H9 (cell line): ENCODE measurements at regions not wholly inside any gene's neighbourhood (a gene's known extent, or its start where the extent isn't known, plus 50 kb on each side); places are given as distances from the start of the nearest gene placed in this dataset.

Experiments
- DNase-seq: peaks from one replicate; pipeline ENCODE4 v3.0.0-alpha.2; 2017
- H2AFZ ChIP-seq: one replicate; pipeline ENCODE4 v1.6.1; 2013; ENCODE audit warnings: mild to moderate bottlenecking, low read length, control low read depth, moderate library complexity
- H2AK5ac ChIP-seq: 2 replicates; pipeline ENCODE4 v1.6.1; 2013; ENCODE audit warnings: low read length, control low read depth, mixed read lengths; ENCODE audit not compliant: insufficient read length
- H2BK120ac ChIP-seq: one replicate; pipeline ENCODE4 v1.6.1; 2013; ENCODE audit warnings: low read depth, mild to moderate bottlenecking, low read length, control low read depth, inconsistent platforms; ENCODE audit not compliant: poor library complexity, severe bottlenecking
- H2BK12ac ChIP-seq: 2 replicates; pipeline ENCODE4 v1.6.1; 2013; ENCODE audit warnings: low read length, control low read depth, mixed read lengths, low read depth; ENCODE audit not compliant: insufficient read length
- H2BK15ac ChIP-seq: 2 replicates; pipeline ENCODE4 v1.6.1; 2013; ENCODE audit warnings: low read depth, low read length, control low read depth
- H2BK20ac ChIP-seq: one replicate; pipeline ENCODE4 v1.6.1; 2013; ENCODE audit warnings: low read depth, mild to moderate bottlenecking, low read length, control low read depth, inconsistent platforms; ENCODE audit not compliant: poor library complexity, severe bottlenecking
- H2BK5ac ChIP-seq: 2 replicates; pipeline ENCODE4 v1.6.1; 2013; ENCODE audit warnings: low read length, control low read depth, mixed read lengths; ENCODE audit not compliant: insufficient read length
- H3K14ac ChIP-seq: 2 replicates; pipeline ENCODE4 v1.6.1; 2013; ENCODE audit warnings: low read length, control low read depth; ENCODE audit not compliant: insufficient read depth
- H3K18ac ChIP-seq: 2 replicates; pipeline ENCODE4 v1.6.1; 2013; ENCODE audit warnings: low read depth, mild to moderate bottlenecking, mixed read lengths, low read length, control low read depth; ENCODE audit not compliant: insufficient read length
- H3K23ac ChIP-seq: 2 replicates; pipeline ENCODE4 v1.6.1; 2013; ENCODE audit warnings: low read length, control low read depth, mixed read lengths, low read depth; ENCODE audit not compliant: insufficient read length
- H3K23me2 ChIP-seq: 2 replicates; pipeline ENCODE4 v1.6.1; 2013; ENCODE audit warnings: low read depth, mild to moderate bottlenecking, mixed read lengths, low read length, control low read depth; ENCODE audit not compliant: insufficient read length, poor library complexity, severe bottlenecking
- H3K27ac ChIP-seq: 2 replicates; pipeline ENCODE4 v1.5.1; 2013; ENCODE audit warnings: low read length, control low read depth, mixed read lengths, low read depth; ENCODE audit not compliant: insufficient read length
- H3K27me3 ChIP-seq: 2 replicates; pipeline ENCODE4 v1.6.1; 2013; ENCODE audit warnings: low read length, control low read depth, inconsistent platforms; ENCODE audit not compliant: insufficient read depth
- H3K4ac ChIP-seq: 2 replicates; pipeline ENCODE4 v1.6.1; 2013; ENCODE audit warnings: low read depth, mild to moderate bottlenecking, control low read depth, inconsistent platforms, low read length, moderate library complexity
- H3K4me1 ChIP-seq: 2 replicates; pipeline ENCODE4 v1.6.1; 2013; ENCODE audit warnings: low read length, control low read depth, inconsistent platforms; ENCODE audit not compliant: insufficient read depth
- H3K4me2 ChIP-seq: 2 replicates; pipeline ENCODE4 v1.6.1; 2013; ENCODE audit warnings: low read length, control low read depth, mixed read lengths; ENCODE audit not compliant: insufficient read length, insufficient read depth
- H3K56ac ChIP-seq: 2 replicates; pipeline ENCODE4 v1.6.1; 2013; ENCODE audit warnings: low read depth, mild to moderate bottlenecking, mixed read lengths, low read length, control low read depth; ENCODE audit not compliant: insufficient read length
- H3K79me1 ChIP-seq: 2 replicates; pipeline ENCODE4 v1.6.1; 2013; ENCODE audit warnings: low read depth, mild to moderate bottlenecking, moderate library complexity, low read length, control low read depth, inconsistent platforms; ENCODE audit not compliant: insufficient read depth, poor library complexity, severe bottlenecking
- H3K79me2 ChIP-seq: 2 replicates; pipeline ENCODE4 v1.6.1; 2013; ENCODE audit warnings: low read length, control low read depth, inconsistent platforms; ENCODE audit not compliant: insufficient read depth
- H3K9ac ChIP-seq: 2 replicates; pipeline ENCODE4 v1.6.1; 2013; ENCODE audit warnings: low read length, control low read depth, mixed read lengths; ENCODE audit not compliant: insufficient read length; ENCODE audit errors: extremely low read depth
- H3K9me3 ChIP-seq: one replicate; pipeline ENCODE4 v1.6.1; 2013; ENCODE audit warnings: low read depth, low read length, inconsistent platforms; ENCODE audit not compliant: control insufficient read depth
- H3T11ph ChIP-seq: one replicate; pipeline ENCODE4 v1.6.1; 2013; ENCODE audit warnings: mild to moderate bottlenecking, low read length, control low read depth, inconsistent platforms
- H4K20me1 ChIP-seq: one replicate; pipeline ENCODE4 v1.6.1; 2013; ENCODE audit not compliant: control insufficient read depth, insufficient read length, insufficient read depth
- H4K5ac ChIP-seq: 2 replicates; pipeline ENCODE4 v1.6.1; 2013; ENCODE audit warnings: low read depth, mild to moderate bottlenecking, mixed read lengths, low read length, control low read depth; ENCODE audit not compliant: insufficient read length
- H4K8ac ChIP-seq: replicated peaks from 2 replicates; pipeline ENCODE4 v1.6.1; 2013; ENCODE audit warnings: low read length, control low read depth, mixed read lengths, low read depth; ENCODE audit not compliant: insufficient read length
- H4K91ac ChIP-seq: 2 replicates; pipeline ENCODE4 v1.6.1; 2013; ENCODE audit warnings: low read depth, mild to moderate bottlenecking, moderate library complexity, mixed read lengths, low read length, control low read depth; ENCODE audit not compliant: insufficient read length
- H3K27ac Mint-ChIP-seq, 3 experiments: 2 replicates in 2 of 3; 3 replicates in 1 of 3; pipeline ENCODE4 v1.8.0; 2020 to 2021; ENCODE audit warnings: mixed read lengths in 3 of 3, mild to moderate bottlenecking in 1 of 3, moderate library complexity in 1 of 3
- H3K27me3 Mint-ChIP-seq: 2 replicates; pipeline ENCODE4 v1.8.0; 2021; ENCODE audit warnings: low read depth, mild to moderate bottlenecking, moderate library complexity, mixed read lengths
- H3K36me3 Mint-ChIP-seq, 3 experiments: 2 replicates in 2 of 3; 3 replicates in 1 of 3; pipeline ENCODE4 v1.8.0; 2020 to 2021; ENCODE audit warnings: low read depth in 3 of 3, mixed read lengths in 3 of 3; ENCODE audit not compliant: insufficient read depth in 1 of 3
- H3K4me1 Mint-ChIP-seq, 2 experiments: 2 replicates each; pipeline ENCODE4 v1.8.0; 2020; ENCODE audit warnings: mixed read lengths in 2 of 2
- H3K4me3 Mint-ChIP-seq, 2 experiments: 2 replicates in 1 of 2; 3 replicates in 1 of 2; pipeline ENCODE4 v1.8.0; 2020 to 2021; ENCODE audit warnings: mild to moderate bottlenecking in 2 of 2, mixed read lengths in 2 of 2, moderate library complexity in 1 of 2
- H3K9me3 Mint-ChIP-seq, 2 experiments: 2 replicates in 1 of 2; 3 replicates in 1 of 2; pipeline ENCODE4 v1.8.0; 2020; ENCODE audit warnings: mild to moderate bottlenecking in 2 of 2, mixed read lengths in 2 of 2, moderate library complexity in 1 of 2
- CTCF ChIP-seq: fragments of 200-600 bp; sonication (generic); conservative IDR thresholded peaks from 3 replicates; pipeline ENCODE4 v1.8.0; 2021; ENCODE audit warnings: antibody characterized with exemption, mild to moderate bottlenecking
- WGBS: extraction: QIAGEN DNeasy Blood & Tissue Kit; methylation state at CpG from one replicate; pipeline ENCODE4 v1.1.7; 2013; ENCODE audit warnings: missing lambda C conversion rate, low lambda C conversion rate, mixed read lengths; ENCODE audit not compliant: insufficient read length; ENCODE audit errors: extremely low coverage; 5-methylcytosine and 5-hydroxymethylcytosine counted together

- no peak overlapping the region for H3K4me3 Mint-ChIP-seq
- no peak overlapping the region for H3K56ac ChIP-seq
- H2BK15ac ChIP-seq, result no peak overlapping the region
- H3K18ac ChIP-seq, result no peak overlapping the region
- no peak overlapping the region for H3K4ac ChIP-seq
- H3K4me1 Mint-ChIP-seq, result no peaks in the 10 kb centered on the region
- no peak overlapping the region for H3K9ac ChIP-seq
- no peaks in the 10 kb centered on the region for H3K4me1 ChIP-seq
- H3K27me3 Mint-ChIP-seq, result no peaks in the 10 kb centered on the region
- no peak overlapping the region for H2BK20ac ChIP-seq
- peaks cover 20 to 62% (median 39%) of the 10 kb centered on the region in 3 experiments for H3K36me3 Mint-ChIP-seq
- H3K23ac ChIP-seq, result no peak overlapping the region
- no peaks in the 10 kb centered on the region for H3K27me3 ChIP-seq
- H3K79me2 ChIP-seq, result no peaks in the 10 kb centered on the region
- TF ChIP-seq CTCF, result no peak
- H2AFZ ChIP-seq, result no peak overlapping the region
- H4K8ac ChIP-seq, result no peak overlapping the region
- no peak overlapping the region for H3K27ac Mint-ChIP-seq
- H3K9me3 Mint-ChIP-seq, result no peaks in the 10 kb centered on the region
- no peak overlapping the region for H3K14ac ChIP-seq
- no peak overlapping the region for H2BK12ac ChIP-seq
- H3K79me1 ChIP-seq, result no peaks in the 10 kb centered on the region
- H4K91ac ChIP-seq, result no peak overlapping the region
- no CpG with 5 or more reads among the region's 4 CpGs for WGBS
- H2BK120ac ChIP-seq, result no peak overlapping the region
- H4K5ac ChIP-seq, result no peak overlapping the region
- H3K27ac ChIP-seq, result no peak overlapping the region
- H3K9me3 ChIP-seq, result no peaks in the 10 kb centered on the region
- H3K4me2 ChIP-seq, result no peak overlapping the region
- no peaks in the 10 kb centered on the region for H4K20me1 ChIP-seq
- no peak overlapping the region for H2AK5ac ChIP-seq
- DNase-seq, result no peak
- no peak overlapping the region for H3T11ph ChIP-seq
- no peak overlapping the region for H2BK5ac ChIP-seq
- H3K23me2 ChIP-seq, result no peaks in the 10 kb centered on the region
These were observed 110.1 kb upstream of the ZNF746 start for GRCh38 chr7:149607683-149608082.
